Adrenal gland (tissue), 5 donors: ENCODE measurements at regions not wholly inside any gene's neighbourhood (a gene's known extent, or its start where the extent isn't known, plus 50 kb on each side); places are given as distances from the start of the nearest gene placed in this dataset.

Source experiments
- POLR2A ChIP-seq, 2 donors: fragments of 450-650 bp; IDR thresholded peaks; one replicate each; pipeline ENCODE4 v1.6.1; 2017; ENCODE audit warnings: antibody characterized with exemption in 2 of 2, mild to moderate bottlenecking in 2 of 2, moderate library complexity in 1 of 2
- TF ChIP-seq, protein P1 (sequence below), 6 experiments: fragments of 450-650 bp in 4 of 6; fragments of 200-600 bp in 2 of 6; sonication (generic) in 1 of 6; IDR thresholded peaks; 1 replicate in 5 of 6; 2 replicates in 1 of 6; pipeline versions ENCODE4 v1.5.1 to v1.8.0; 2016 to 2021; ENCODE audit warnings: antibody characterized with exemption in 6 of 6, mild to moderate bottlenecking in 2 of 6, moderate library complexity in 1 of 6
- donor health status: DM: no; HTN: no; CAD: no.

DNA sequence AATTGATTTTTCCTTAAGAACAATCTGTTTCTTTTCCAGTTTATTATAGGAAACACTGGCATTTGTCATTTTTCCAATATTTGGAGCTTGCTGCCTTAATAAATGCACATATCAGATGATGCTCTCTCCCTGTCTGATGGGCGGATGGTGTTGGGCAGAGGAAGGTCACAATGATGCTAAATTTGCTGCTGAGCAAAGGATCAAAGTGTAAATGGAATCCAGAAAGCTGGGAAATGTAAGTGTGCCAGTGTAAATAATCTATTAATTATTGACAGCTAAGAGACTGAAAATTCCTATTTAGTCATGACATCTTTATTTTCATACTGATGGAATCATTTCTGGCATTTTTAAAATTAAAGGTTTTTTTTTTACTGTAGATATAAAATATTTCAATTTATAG lies 243.2 kb downstream of the PTBP2 start:
- TF ChIP-seq, protein P1, sequence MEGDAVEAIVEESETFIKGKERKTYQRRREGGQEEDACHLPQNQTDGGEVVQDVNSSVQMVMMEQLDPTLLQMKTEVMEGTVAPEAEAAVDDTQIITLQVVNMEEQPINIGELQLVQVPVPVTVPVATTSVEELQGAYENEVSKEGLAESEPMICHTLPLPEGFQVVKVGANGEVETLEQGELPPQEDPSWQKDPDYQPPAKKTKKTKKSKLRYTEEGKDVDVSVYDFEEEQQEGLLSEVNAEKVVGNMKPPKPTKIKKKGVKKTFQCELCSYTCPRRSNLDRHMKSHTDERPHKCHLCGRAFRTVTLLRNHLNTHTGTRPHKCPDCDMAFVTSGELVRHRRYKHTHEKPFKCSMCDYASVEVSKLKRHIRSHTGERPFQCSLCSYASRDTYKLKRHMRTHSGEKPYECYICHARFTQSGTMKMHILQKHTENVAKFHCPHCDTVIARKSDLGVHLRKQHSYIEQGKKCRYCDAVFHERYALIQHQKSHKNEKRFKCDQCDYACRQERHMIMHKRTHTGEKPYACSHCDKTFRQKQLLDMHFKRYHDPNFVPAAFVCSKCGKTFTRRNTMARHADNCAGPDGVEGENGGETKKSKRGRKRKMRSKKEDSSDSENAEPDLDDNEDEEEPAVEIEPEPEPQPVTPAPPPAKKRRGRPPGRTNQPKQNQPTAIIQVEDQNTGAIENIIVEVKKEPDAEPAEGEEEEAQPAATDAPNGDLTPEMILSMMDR (IDR thresholded peaks at IDR 0.05) = no peak
- no peak for TF ChIP-seq POLR2A (IDR thresholded peaks at IDR 0.05)
